Activated T-cell treated with anti-CD3 and anti-CD28 coated beads for 24 hours (primary cell): ENCODE measurements at regions not wholly inside any gene's neighbourhood (a gene's known extent, or its start where the extent isn't known, plus 50 kb on each side); places are given as distances from the start of the nearest gene placed in this dataset.

Experiments used
- DNase-seq: peaks from one replicate; pipeline ENCODE4 v3.0.0-alpha.2; 2020; ENCODE audit warnings: low read depth

DNA sequence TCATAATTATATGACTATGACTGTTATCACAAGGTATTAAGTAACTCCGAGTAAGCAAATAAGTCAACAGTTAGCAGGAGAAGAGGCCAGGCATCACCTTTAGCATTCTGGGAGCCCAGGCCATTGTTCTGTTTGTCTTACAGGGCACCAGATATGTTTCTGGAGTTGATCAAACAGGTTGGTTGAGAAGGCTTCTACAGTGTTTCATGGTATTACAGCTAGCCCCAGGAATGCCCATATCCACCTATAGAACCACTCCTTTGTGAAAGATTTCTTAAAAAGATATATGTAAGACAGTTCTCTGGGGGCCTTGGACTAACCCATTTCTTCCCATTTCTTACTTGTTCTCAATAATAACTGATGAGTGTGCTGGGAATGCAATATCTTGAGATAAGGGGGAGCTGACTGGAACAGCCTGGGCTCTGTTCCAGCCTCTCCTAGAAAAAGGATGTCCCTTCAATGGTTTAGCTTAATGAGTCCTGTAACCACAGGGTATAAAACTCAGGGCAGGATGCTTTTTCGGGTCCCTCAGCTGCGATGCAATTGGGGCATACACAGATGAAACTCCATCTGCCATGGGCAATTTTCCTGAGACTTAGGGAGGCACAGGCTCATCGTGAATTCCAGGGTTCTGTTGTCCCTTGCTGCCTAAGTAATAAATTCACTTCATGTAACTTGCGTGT lies 286.4 kb downstream of the BAMBI start:
- no peak for DNase-seq

DNA sequence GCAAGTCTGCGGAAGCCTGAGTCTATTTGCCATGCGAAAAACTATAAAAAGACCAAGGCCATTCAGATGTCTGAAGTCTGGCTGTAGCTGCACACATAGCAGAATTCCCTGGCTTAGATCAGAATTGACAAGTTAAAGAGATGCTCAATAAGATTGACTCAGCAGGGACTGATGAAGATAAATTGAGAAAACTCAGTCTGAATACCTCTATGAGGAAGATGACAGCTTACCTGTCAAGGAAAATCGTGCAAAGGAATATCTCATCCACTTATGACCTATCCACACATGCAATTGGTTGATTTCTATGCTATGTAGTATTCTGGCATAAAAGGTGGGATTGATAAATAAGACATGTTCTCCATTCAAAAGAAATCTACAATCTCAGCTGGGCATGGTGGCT lies 288.6 kb downstream of the BAMBI start:
- DNase-seq: no peak

DNA sequence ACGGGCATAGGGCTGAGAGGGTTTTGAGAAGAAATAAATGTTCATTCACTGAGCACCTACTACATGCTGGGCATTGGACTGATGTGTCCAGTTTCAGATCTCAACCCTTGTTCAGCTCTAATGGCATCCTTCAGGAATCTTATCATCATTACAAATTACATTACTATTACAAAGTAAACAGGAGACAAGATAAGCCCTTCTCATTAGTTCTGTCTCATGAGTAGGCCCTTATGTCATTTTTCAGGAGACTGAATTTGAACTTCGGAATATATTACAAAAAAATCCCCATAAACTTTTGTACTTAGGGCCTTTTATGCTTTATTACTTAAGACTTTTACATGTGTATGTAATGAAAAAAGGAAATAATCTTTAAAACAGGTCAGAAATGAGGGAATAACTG lies 289.7 kb downstream of the BAMBI start:
- no peak for DNase-seq

DNA sequence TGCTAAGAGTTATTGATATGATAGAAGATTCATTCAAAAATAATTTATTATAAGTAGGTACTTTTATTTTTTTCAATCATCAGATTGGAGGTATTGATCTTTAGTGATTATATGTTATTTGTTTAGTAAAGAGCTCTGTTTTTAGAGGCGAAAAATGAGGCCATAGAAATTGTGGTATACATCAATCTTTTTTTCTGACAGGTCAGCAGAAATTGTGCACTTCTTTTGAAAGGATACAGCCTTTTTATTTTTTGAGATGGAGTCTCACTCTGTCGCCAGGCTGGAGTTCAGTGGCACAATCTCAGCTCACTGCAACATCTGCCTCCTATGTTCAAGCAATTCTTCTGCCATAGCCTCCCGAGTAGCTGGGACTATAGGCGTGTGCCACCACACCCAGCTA lies 292.1 kb downstream of the BAMBI start:
- DNase-seq: no peak

DNA sequence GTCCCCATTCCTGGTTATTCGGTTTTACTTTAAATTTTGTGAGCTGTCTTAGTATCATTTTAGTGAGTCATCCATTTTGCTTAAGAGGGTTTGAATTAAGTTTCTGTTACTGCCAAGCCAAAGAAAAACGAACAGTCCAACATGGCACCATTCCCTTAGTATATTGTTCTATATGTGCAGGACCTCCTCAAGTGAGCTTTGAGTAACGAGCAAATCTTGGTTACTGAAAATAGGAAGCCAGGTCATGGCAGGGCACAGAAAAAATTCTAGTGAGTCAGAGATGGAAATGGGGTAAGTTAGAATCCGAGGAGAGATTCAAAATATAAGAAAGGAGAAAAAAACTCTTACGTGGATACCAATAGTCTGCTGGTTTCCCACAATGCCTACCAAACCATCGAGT lies 292.9 kb downstream of the BAMBI start:
- no peak for DNase-seq

DNA sequence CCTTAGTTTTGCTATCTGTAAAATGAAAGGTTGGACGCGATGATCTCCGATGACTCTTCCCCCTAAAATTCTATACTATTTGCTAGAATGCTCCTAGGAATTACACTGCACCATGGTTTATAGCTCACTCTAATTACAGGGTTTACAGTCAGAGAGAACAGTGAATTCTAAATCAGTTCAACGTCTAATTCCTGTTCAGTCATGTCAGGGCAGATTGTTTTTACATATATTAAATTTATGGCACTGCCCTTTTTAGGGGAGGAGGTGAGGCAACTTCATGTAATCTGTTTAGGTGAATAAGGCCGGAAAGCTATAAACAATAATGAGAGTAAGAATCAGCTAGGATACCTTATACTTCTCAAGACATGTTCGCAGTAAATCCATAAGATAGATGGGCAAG lies 293.9 kb downstream of the BAMBI start:
- DNase-seq: no peak

DNA sequence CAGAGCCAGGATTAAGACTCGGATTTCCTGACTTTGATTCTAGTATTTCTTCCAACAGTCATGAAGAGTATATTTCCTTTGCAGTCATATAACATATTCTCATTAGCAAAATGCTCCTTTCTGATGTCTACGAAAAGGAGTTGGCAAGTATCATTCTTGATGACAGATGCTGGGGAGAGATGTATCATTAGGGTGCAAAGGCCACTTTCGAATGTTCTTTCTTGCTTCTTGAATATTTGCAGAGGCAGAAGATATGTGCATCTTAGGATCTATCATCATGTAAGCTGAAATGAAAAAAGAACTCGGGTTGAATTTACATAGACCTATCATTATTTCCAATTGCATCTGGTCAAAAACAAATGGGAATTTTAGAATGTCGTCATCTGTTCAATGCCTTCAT lies 294.4 kb downstream of the BAMBI start:
- DNase-seq: no peak

DNA sequence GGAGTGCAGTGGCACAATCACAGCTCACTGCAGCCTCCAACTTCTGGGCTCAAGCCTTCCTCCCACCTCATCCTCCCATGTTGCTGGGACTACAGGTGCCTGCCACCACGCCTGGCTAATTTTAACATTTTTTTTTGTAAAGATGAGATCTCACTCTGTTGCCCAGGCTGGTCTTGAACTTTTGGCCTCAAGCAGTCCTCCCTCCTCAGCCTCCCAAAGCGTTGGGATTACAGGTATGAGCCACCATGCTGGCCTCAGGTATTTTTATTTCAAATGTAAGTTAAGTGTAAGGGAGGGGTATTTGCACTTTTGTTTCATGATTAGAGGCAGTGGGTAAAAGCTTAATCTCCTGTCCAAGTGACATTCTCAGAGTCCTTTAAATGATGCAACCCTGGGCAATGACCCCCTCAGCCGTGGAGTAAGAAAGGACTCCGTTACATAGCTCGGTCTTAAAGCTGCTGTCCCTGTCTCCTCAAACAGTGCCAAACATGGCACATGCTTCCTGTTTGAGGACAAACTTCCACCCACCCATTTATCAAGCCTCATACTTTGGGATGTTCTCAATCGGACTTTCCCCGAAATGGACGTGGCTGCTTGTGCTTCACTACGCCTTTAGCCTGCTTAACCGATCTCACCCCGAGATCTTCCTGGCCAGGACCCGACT lies 296.1 kb downstream of the BAMBI start:
- DNase-seq: no peak

DNA sequence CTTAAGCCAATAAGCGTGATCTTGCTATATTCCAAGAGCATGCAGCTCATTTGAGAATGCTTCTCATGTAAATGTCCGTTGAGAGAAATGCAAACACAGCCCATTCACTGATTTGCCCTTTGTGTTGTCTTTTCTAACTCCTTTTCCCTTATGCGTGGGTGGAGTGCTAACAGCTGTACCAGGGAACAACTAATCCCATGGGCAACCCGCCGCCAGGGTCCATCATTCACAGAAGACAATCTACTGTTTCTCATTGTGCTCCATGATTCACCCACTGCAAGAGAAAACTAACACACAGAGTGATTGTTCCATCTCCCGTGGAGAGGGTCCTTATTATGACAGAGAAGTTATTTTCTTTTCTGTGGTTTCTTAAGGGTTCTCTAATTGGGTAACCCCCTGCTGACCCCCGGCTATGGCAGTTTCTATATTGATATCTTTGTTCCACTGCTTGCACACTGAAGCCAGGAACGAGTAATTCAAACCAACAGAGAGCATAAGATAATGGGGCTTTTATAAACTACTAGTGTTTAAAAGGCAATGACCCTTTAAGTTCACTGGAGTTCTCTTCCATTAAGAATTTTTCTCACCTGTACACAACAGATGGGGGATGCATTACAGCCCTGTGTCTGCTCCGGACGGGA lies 298.7 kb downstream of the BAMBI start:
- no peak for DNase-seq

DNA sequence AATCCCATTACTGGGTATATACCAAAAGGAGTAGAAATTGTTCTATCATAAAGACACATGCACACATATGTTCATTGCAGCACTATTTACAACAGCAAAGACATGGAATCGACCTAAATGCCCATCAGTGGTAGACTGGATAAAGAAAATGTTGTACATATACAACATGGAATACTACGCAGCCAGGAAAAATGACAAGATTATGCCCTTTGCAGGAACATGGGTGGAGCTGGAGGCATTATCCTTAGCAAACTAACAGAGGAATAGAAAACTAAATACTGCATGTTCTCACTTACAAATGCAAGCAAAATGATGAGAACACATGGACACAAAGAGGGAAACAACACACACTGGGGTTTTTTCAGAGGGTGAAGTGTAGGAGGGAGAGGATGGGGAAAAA lies 300.2 kb downstream of the BAMBI start:
- DNase-seq: no peak

DNA sequence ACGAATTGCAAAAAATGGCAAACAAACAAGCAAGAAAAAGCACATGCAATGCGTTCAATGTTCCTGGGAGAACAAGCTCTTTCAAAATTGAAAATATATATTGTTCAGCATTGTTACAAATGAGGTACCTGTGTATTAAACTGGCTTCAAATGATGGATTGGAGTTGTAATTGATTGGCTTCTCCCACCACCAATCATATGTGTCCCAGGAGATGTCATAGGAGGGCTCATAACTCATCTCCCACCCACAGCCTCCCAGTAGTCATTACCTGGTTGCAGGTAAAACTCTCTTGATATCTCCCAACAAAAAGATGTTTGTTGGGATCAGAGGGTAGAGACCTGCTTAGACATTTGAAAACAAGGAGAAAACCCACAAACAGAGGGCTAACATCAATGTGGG lies 302.9 kb downstream of the BAMBI start:
- no peak for DNase-seq

DNA sequence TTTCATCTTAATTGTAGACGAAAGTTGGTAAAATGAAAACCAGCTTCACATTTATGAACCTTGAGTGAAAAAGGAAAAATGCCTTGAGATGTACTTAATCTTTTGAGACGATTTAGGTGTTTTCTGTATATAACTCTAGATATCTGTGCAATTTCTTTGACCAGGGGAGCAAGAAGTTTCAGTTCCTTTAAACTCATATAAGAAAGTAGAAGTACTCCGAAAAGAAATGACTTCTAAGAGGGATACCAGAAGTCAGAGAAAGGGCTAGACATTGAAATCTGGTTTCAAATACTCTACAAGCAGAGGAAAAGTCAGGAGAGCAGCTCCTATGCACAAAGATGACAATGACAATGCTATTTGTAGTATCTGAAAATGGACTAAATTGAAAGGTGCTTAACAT lies 303.7 kb downstream of the BAMBI start:
- no peak for DNase-seq

DNA sequence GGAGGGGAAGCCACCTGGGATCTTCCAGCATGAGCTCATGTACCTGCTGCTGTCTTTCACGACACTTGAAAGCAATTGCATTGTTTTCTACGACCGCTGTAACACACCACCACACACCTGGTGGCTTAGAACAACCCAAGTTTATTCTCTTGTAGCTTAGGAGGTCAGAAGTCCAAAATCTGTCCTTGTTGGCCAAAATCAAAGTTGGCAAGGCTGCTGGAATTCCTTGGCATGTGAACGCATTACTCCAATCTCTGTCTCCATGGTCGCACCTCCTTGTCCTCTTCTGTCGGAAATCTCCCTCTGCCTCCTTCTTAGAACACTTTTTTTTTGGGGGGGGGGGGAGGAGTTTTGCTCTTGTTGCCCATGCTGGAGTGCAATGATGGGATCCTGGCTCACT lies 305.7 kb downstream of the BAMBI start:
- no peak for DNase-seq

DNA sequence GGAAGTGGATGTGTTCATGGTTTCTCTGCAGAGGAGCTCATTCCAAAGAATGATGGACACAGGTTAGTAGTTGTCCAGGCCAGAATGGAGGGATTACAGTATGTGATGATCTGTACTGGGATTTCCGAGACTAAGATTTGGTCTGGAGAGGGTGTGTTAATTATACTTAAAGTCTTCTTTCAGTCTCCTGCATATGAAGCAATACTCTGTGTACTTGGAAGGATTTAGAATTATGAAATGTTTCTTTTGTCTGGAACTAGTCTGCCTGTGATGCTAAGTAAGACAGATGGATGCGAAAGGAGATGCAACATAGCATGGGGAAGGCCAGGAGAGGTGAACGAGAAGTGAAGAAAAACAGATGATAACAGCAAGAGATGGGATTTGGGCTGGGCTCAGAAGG lies 305.1 kb upstream of the LYZL1 start:
- no peak for DNase-seq

DNA sequence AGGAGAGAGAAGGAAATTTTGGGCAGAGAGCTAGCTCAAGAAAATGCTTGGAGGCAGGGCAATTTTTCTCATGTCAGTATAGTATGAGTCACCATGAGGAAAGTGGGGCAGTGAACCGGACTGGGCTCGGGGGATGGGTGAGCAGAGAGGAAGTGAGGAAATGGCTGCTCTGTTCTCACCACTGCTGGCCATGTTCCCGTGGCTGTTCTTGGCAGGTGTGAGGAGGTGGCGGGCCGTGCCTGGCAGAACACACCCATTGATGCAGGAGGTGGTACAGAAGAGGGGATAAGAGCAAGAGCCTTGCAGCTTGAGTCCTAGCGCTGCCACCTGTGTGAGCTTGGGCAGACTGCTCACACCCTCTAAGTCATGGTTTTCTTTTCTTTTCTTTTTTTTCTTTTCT lies 304.4 kb upstream of the LYZL1 start:
- no peak for DNase-seq

DNA sequence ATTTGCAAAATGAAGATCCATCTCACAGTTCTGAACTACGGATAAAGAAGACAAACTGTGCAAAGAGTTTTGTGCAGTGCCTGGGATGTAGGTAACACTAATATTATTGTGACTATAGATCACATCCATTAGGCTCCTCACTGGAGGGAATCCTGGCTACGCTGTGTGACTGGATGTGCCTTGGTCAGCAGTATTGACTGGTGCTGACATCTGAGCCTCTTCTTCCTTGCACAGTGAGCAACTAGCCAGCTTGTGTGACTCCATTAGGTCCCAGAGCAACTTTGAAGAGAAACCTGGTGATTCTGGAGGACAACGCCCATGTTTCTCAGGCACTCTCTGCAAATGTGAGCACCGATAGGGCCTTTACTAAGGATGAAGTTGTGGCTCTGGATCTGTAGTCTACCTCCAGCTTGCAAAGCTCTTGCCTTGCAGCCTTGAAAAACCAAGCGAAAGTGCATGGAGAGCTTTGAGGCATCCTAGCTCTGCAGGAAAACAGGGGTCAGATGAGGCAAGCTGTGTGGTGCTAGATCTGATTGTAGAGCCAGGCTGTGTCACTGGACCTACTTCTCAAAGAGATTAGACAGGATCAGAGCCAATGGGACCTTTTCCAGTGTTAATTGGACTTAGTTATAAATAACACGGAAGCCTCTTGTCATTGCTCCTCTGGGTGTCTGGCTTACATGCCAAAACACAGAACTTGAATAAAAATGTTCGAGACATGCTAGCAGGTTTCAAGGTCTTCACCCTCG lies 303.6 kb upstream of the LYZL1 start:
- no peak for DNase-seq

DNA sequence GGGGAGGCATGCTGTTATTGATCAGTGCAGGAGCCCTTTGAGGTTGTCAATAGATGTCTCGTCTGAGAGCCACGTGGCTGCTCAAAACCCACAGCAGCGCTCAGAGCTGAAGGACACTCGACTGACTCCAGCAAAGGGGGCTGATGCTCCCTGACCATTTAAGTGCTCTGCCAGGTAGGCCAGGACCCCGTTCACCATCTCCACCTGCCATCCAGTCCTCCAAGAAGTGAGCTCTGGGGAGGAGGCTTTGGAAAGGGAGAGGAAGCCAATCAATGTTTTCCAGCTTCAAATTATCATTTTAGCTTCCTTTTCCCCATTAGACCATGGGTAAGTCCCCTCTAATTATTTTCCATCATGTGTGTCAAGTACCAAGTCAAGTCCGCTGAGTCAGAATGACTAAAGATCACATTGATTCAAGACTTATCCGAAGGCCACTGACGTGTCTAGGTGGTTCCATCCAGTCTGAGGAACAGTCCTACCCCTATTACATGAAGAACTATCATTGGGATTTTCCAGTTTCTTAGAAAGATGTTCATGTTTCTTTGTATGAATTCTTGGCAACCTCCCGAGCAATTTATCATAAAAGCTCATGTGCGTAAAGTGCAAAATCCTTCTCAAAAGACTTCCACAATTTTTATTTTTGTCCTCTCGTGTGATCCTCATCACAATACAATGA lies 302.6 kb upstream of the LYZL1 start:
- no peak for DNase-seq

DNA sequence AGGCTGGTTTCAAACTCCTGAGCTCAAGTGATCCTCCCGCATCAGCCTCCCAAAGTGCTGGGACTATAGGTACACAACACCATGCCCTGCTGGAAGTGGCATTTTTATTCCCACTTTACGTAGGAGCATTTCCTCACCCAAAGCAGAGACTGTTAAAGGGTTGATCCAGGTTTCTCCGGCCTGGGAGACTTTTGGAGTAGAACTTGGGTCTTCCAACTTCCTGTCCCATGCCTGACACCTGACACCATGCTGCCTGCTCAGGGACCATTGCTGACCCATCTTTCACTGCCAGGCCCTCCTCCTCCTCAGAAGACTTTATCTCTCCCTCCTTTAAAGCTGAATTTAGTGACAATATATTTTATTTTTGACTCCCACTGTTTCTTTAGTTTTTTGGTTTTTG lies 302.0 kb upstream of the LYZL1 start:
- no peak for DNase-seq

DNA sequence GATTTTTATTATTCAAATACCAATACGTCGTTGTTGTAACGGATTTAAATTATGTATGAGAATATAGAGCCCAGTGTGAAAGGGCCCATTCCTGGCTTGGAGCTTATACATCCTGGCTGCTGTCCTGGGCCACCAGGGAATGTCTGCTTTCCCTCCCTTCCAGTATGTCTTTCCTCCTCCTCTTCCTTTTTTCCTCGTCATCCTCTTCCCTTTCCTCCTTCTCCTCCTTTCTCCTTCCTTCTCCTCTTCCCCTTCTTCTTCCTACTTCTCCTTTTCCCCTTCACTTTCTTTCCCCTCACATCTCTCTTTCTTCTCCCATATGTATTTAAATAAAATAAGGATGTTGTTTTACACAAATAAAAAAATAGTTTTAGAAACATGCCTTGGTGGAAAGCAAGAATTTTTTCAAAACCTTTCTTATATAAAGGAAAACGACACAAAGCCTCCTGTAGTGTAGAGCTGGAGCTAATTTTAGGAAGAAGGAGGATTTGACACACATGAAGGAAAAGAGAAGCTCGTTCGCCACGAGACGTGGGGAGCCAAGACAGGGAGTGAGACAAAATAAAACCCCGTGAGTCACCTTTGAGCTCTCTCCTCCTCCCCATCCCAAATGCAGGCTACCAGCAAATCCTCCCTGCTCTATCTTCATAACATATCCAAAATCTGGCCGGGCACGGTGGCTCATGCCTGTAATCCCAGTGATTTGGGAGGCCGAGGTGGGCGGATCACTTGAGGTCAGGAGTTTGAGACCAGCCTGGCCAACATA lies 301.1 kb upstream of the LYZL1 start:
- no peak for DNase-seq

DNA sequence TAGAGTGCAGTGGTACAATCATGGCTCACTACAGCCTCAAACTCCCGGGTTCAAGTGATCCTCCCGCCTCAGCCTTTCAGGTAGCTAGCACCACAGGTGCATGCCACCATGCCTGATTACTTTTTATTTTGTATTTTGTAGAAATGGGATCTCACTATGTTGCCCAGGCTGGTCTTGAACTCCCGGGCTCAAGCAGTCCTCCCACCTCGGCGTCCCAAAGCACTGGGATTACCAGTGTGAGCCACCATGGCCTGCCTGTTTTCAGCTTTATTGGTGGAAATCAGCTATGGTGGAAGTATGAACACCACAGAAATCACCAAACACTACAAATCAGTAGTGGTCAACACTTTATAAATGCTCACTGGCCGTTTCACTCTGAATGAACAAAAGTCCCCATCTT lies 299.9 kb upstream of the LYZL1 start:
- DNase-seq: no peak
